Endothelial cell of umbilical vein (primary cell): ENCODE measurements at regions not wholly inside any gene's neighbourhood (a gene's known extent, or its start where the extent isn't known, plus 50 kb on each side); places are given as distances from the start of the nearest gene placed in this dataset.

ENCODE experiments used
- EZH2 ChIP-seq: IDR thresholded peaks from 2 replicates; pipeline ENCODE4 v1.6.1; 2012; ENCODE audit warnings: borderline replicate concordance, low read depth, mild to moderate bottlenecking, moderate library complexity, low read length, inconsistent platforms; ENCODE audit not compliant: severe bottlenecking
- GATA2 ChIP-seq: IDR thresholded peaks from 2 replicates; pipeline ENCODE4 v1.7.0; 2011; ENCODE audit warnings: low read depth, mild to moderate bottlenecking, moderate library complexity, mixed read lengths, low read length; ENCODE audit not compliant: insufficient read length, insufficient read depth
- POLR2A ChIP-seq: IDR thresholded peaks from 2 replicates; pipeline ENCODE4 v1.6.1; 2012; ENCODE audit warnings: low read depth, mild to moderate bottlenecking, control low read depth, low read length
- POLR2AphosphoS5 ChIP-seq: IDR thresholded peaks from 2 replicates; pipeline ENCODE4 v1.6.1; 2012; ENCODE audit warnings: low read depth, mild to moderate bottlenecking, control low read depth, low read length, moderate library complexity; ENCODE audit not compliant: insufficient read depth
- TF ChIP-seq, protein P1 (sequence below), 2 donors: IDR thresholded peaks; 1 replicate in 1 of 2; 2 replicates in 1 of 2; pipeline ENCODE4 v1.5.1; 2011; ENCODE audit warnings: low read length in 2 of 2, mild to moderate bottlenecking in 2 of 2, moderate library complexity in 2 of 2, control low read depth in 1 of 2, inconsistent platforms in 1 of 2, low read depth in 1 of 2; ENCODE audit not compliant: insufficient read depth in 1 of 2; ENCODE audit errors: extremely low read depth in 1 of 2
- TF ChIP-seq, protein P2 (sequence below): IDR thresholded peaks from 2 replicates; pipeline ENCODE4 v1.6.1; 2011; ENCODE audit not compliant: insufficient read depth, insufficient read length

DNA sequence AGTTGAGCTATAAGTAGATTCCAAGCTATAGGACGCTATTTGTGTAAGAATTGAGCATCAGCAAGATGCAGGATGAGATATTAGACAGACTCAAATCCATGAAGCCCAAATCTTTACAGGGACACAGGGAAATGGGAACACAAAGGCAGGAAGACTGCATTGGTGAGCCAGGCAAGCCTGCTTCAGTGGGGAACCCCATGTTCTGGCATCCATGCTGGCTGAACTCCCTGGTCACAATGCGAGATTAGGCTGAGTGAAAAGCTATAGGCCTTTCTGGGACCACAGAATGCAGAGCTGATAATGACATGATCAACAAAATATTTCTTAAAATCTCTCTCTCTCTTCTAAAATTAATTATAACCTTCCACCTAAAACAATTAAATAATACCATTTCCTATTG lies 170.5 kb downstream of the CDC14C start:
- TF ChIP-seq, protein P1, sequence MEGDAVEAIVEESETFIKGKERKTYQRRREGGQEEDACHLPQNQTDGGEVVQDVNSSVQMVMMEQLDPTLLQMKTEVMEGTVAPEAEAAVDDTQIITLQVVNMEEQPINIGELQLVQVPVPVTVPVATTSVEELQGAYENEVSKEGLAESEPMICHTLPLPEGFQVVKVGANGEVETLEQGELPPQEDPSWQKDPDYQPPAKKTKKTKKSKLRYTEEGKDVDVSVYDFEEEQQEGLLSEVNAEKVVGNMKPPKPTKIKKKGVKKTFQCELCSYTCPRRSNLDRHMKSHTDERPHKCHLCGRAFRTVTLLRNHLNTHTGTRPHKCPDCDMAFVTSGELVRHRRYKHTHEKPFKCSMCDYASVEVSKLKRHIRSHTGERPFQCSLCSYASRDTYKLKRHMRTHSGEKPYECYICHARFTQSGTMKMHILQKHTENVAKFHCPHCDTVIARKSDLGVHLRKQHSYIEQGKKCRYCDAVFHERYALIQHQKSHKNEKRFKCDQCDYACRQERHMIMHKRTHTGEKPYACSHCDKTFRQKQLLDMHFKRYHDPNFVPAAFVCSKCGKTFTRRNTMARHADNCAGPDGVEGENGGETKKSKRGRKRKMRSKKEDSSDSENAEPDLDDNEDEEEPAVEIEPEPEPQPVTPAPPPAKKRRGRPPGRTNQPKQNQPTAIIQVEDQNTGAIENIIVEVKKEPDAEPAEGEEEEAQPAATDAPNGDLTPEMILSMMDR (IDR thresholded peaks at IDR 0.05; ENCODE audit: extremely low read depth in 1 of 2, insufficient read depth in 1 of 2, low read depth in 1 of 2, low read length in 2 of 2): no peak
- TF ChIP-seq EZH2 (no peak), POLR2A (no peak), GATA2 (no peak), POLR2AphosphoS5 (no peak)
- TF ChIP-seq, protein P2, sequence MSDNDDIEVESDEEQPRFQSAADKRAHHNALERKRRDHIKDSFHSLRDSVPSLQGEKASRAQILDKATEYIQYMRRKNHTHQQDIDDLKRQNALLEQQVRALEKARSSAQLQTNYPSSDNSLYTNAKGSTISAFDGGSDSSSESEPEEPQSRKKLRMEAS: no peak
